ENCODE measurements at regions not wholly inside any gene's neighbourhood (a gene's known extent, or its start where the extent isn't known, plus 50 kb on each side); places are given as distances from the start of the nearest gene placed in this dataset.

GRCh38 chr18:38930881-38931753, 1365.5 kb upstream of the CELF4 start:
- Histone ChIP-seq H3K27me3 (ENCODE audit: control insufficient read depth in 4 of 4, insufficient read depth in 4 of 4, low read length in 3 of 4) (peaks cover 0 to 2% (median 0%) of the 10 kb centered on the region in 4 donors), H3K27ac (ENCODE audit: low read depth in 1 of 2, low read length in 2 of 2) (no peak overlapping the region), H3K9me3 (ENCODE audit: control insufficient read depth in 4 of 4, low read length in 3 of 4) (no peaks in the 10 kb centered on the region), H3K4me1 (ENCODE audit: control insufficient read depth in 4 of 4, insufficient read depth in 4 of 4, low read length in 3 of 4) (no peaks in the 10 kb centered on the region), H3K9ac (ENCODE audit: low read depth in 1 of 2, low read length in 2 of 2) (no peak overlapping the region), H3K36me3 (ENCODE audit: control insufficient read depth in 4 of 4, insufficient read depth in 3 of 4, low read depth in 1 of 4, low read length in 3 of 4) (no peaks in the 10 kb centered on the region), H3K4me3 (ENCODE audit: low read depth in 1 of 3, low read length in 3 of 3) (no peak overlapping the region)
- TF ChIP-seq, protein P1, sequence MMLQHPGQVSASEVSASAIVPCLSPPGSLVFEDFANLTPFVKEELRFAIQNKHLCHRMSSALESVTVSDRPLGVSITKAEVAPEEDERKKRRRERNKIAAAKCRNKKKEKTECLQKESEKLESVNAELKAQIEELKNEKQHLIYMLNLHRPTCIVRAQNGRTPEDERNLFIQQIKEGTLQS (IDR thresholded peaks at IDR 0.05), result no peak
- TF ChIP-seq YY1 (IDR thresholded peaks at IDR 0.05) (no peak), ZBTB33 (IDR thresholded peaks at IDR 0.05) (no peak), FOXA2 (IDR thresholded peaks at IDR 0.05) (no peak), MAX (IDR thresholded peaks at IDR 0.05) (no peak), JUND (IDR thresholded peaks at IDR 0.05) (no peak)
- TF ChIP-seq, protein P2, sequence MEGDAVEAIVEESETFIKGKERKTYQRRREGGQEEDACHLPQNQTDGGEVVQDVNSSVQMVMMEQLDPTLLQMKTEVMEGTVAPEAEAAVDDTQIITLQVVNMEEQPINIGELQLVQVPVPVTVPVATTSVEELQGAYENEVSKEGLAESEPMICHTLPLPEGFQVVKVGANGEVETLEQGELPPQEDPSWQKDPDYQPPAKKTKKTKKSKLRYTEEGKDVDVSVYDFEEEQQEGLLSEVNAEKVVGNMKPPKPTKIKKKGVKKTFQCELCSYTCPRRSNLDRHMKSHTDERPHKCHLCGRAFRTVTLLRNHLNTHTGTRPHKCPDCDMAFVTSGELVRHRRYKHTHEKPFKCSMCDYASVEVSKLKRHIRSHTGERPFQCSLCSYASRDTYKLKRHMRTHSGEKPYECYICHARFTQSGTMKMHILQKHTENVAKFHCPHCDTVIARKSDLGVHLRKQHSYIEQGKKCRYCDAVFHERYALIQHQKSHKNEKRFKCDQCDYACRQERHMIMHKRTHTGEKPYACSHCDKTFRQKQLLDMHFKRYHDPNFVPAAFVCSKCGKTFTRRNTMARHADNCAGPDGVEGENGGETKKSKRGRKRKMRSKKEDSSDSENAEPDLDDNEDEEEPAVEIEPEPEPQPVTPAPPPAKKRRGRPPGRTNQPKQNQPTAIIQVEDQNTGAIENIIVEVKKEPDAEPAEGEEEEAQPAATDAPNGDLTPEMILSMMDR (IDR thresholded peaks at IDR 0.05; ENCODE audit: low read depth, low read length, missing input control), result no peak
- WGBS, result 30% methylated on average over 3 of the region's 3 CpGs
- no peak for DNase-seq (ENCODE audit: low spot score)

DNA sequence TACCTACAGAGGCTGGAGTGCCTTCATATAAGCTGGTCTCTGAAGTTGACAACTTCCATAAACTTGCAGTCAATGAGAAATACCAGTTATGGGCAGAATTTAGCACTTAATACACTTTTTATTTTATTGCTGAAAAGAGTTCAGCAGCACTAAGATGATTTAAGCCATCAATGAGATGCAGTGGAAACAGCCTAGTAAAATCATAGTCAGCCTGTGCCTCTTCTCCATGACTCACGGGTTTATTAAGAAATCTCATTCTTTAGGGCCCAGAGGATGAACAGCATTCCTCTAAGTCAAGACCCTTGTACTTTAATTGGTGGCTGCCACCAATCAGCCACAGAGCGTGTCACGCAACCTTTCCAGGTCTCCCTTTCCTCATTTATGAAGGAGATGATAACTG, 1357.9 kb upstream of the CELF4 start:
- H3K27ac ChIP-seq (ENCODE audit: low read depth in 1 of 2, low read length in 2 of 2), result no peak overlapping the region
- no peak overlapping the region for H3K9ac ChIP-seq (ENCODE audit: low read depth in 1 of 2, low read length in 2 of 2)
- H3K4me1 ChIP-seq (ENCODE audit: control insufficient read depth in 4 of 4, insufficient read depth in 4 of 4, low read length in 3 of 4), result no peaks in the 10 kb centered on the region
- H3K36me3 ChIP-seq (ENCODE audit: control insufficient read depth in 4 of 4, insufficient read depth in 3 of 4, low read depth in 1 of 4, low read length in 3 of 4), result no peaks in the 10 kb centered on the region
- no peaks in the 10 kb centered on the region for H3K9me3 ChIP-seq (ENCODE audit: control insufficient read depth in 4 of 4, low read length in 3 of 4)
- 92% methylated on average over 3 of the region's 3 CpGs for WGBS
- no peaks in the 10 kb centered on the region for H3K27me3 ChIP-seq (ENCODE audit: control insufficient read depth in 4 of 4, insufficient read depth in 4 of 4, low read length in 3 of 4)
- no peak overlapping the region for H3K4me3 ChIP-seq (ENCODE audit: low read depth in 1 of 3, low read length in 3 of 3)
- TF ChIP-seq RAD21 (IDR thresholded peaks at IDR 0.05) (no peak), JUND (IDR thresholded peaks at IDR 0.05) (no peak), RXRA (IDR thresholded peaks at IDR 0.05) (no peak), HNF4A (conservative IDR thresholded peaks at IDR 0.05) (no peak), HNF4G (IDR thresholded peaks at IDR 0.05) (no peak), FOXA1 (IDR thresholded peaks at IDR 0.05) (no peak), MAX (IDR thresholded peaks at IDR 0.05) (no peak), TAF1 (conservative IDR thresholded peaks at IDR 0.05) (no peak), ZBTB33 (IDR thresholded peaks at IDR 0.05) (no peak), REST (IDR thresholded peaks at IDR 0.05) (no peak), EGR1 (IDR thresholded peaks at IDR 0.05; ENCODE audit: low read depth in 2 of 2) (no peak)
- TF ChIP-seq, protein P2 (IDR thresholded peaks at IDR 0.05; ENCODE audit: low read depth, low read length, missing input control), result no peak
- TF ChIP-seq, protein P1 (IDR thresholded peaks at IDR 0.05), result no peak
- no peak for DNase-seq (ENCODE audit: low spot score)

Data from liver (tissue), 8 donors.